Sigmoid colon (tissue), 6 donors: ENCODE measurements at regions not wholly inside any gene's neighbourhood (a gene's known extent, or its start where the extent isn't known, plus 50 kb on each side); places are given as distances from the start of the nearest gene placed in this dataset.

Experiments
- DNase-seq: peaks from one replicate; pipeline ENCODE4 v3.0.0-alpha.2; 2019
- H3K27ac ChIP-seq, 4 donors: fragments of 200-600 bp; sonication (generic); one replicate each; pipeline ENCODE4 v1.5.1; 2016 to 2019; ENCODE audit warnings: mild to moderate bottlenecking in 1 of 4
- H3K27me3 ChIP-seq, 3 donors: fragments of 200-600 bp; sonication (generic); one replicate each; pipeline ENCODE4 v1.5.1; 2019; ENCODE audit warnings: mild to moderate bottlenecking in 1 of 3
- H3K36me3 ChIP-seq, 4 donors: fragments of 200-600 bp; sonication (generic); one replicate each; pipeline ENCODE4 v1.5.1; 2016 to 2019
- H3K4me1 ChIP-seq, 4 donors: fragments of 200-600 bp; sonication (generic); one replicate each; pipeline ENCODE4 v1.5.1; 2017 to 2019
- H3K4me3 ChIP-seq, 4 donors: fragments of 200-600 bp; sonication (generic); one replicate each; pipeline ENCODE4 v1.5.1; 2017 to 2019; ENCODE audit warnings: mild to moderate bottlenecking in 2 of 4, moderate library complexity in 1 of 4
- H3K9me3 ChIP-seq, 4 donors: fragments of 200-600 bp in 3 of 4; sonication (generic) in 3 of 4; one replicate each; pipeline versions ENCODE4 v1.5.1 to v1.6.1; 2013 to 2019
- CTCF ChIP-seq, 4 experiments: fragments of 450-650 bp in 3 of 4; fragments of 200-600 bp in 1 of 4; IDR thresholded peaks; one replicate each; pipeline ENCODE4 v1.5.1; 2016 to 2019; ENCODE audit warnings: antibody characterized with exemption in 4 of 4, mild to moderate bottlenecking in 3 of 4, moderate library complexity in 2 of 4
- EP300 ChIP-seq, 4 donors: sonication (generic); formaldehyde crosslinking; IDR thresholded peaks; one replicate each; pipeline ENCODE4 v1.6.1; 2017; ENCODE audit warnings: antibody characterized with exemption in 4 of 4
- POLR2A ChIP-seq, 2 donors: fragments of 450-650 bp; IDR thresholded peaks; one replicate each; pipeline ENCODE4 v1.6.1; 2016; ENCODE audit warnings: antibody characterized with exemption in 2 of 2, mild to moderate bottlenecking in 2 of 2, moderate library complexity in 2 of 2
- POLR2AphosphoS5 ChIP-seq, 4 donors: sonication (generic); formaldehyde crosslinking; IDR thresholded peaks; one replicate each; pipeline ENCODE4 v1.6.1; 2017; ENCODE audit warnings: antibody characterized with exemption in 4 of 4
- WGBS, 2 donors: extraction: QIAGEN DNeasy Blood & Tissue Kit; methylation state at CpG; one replicate each; pipeline ENCODE4 v1.1.7; 2013; 5-methylcytosine and 5-hydroxymethylcytosine counted together
- intact Hi-C: fragments of 100-400 bp; cut with DNase I; formaldehyde crosslinking; loops from one replicate; pipeline ENCODE4 v1.15.1; 2023
- donor health status: healthy with polysubstance abuse.
- donor health status: healthy.

- Histone ChIP-seq H3K4me1 (no peaks in the 10 kb centered on the region), H3K36me3 (no peaks in the 10 kb centered on the region), H3K27ac (no peak overlapping the region), H3K4me3 (no peak overlapping the region), H3K9me3 (no peaks in the 10 kb centered on the region), H3K27me3 (no peaks in the 10 kb centered on the region)
- 80 to 92% methylated on average over 4 of the region's 4 CpGs for WGBS, 2 donors
- intact Hi-C loops, result no loop called here
- TF ChIP-seq EP300 (IDR thresholded peaks at IDR 0.05), result no peak
- no peak for TF ChIP-seq POLR2A (IDR thresholded peaks at IDR 0.05)
- no peak for TF ChIP-seq CTCF (IDR thresholded peaks at IDR 0.05)
- no peak for TF ChIP-seq POLR2AphosphoS5 (IDR thresholded peaks at IDR 0.05)
- DNase-seq, result no peak
These were observed 145.3 kb downstream of the SLC4A3 start for GRCh38 chr2:219772697-219773096.

- TF ChIP-seq POLR2A (IDR thresholded peaks at IDR 0.05), result no peak
- TF ChIP-seq POLR2AphosphoS5 (IDR thresholded peaks at IDR 0.05), result no peak
- no peak for TF ChIP-seq EP300 (IDR thresholded peaks at IDR 0.05)
- no peak for TF ChIP-seq CTCF (IDR thresholded peaks at IDR 0.05)
- DNase-seq, result no peak
- intact Hi-C loops, result no loop called here
These were observed 148.1 kb downstream of the SLC4A3 start for GRCh38 chr2:219775506-219775905.

GRCh38 chr2:219777388-219777787, 150.0 kb downstream of the SLC4A3 start:
- no peaks in the 10 kb centered on the region for H3K9me3 ChIP-seq
- no peaks in the 10 kb centered on the region for H3K27me3 ChIP-seq
- WGBS, 2 donors, result 52 to 77% methylated on average over 2 of the region's 2 CpGs
- no peak for TF ChIP-seq EP300 (IDR thresholded peaks at IDR 0.05)
- no peak for TF ChIP-seq CTCF (IDR thresholded peaks at IDR 0.05)
- no peak for TF ChIP-seq POLR2A (IDR thresholded peaks at IDR 0.05)
- TF ChIP-seq POLR2AphosphoS5 (IDR thresholded peaks at IDR 0.05), result no peak
- H3K4me1 ChIP-seq, result no peaks in the 10 kb centered on the region
- no peak for DNase-seq
- intact Hi-C loops, result no loop called here
- H3K27ac ChIP-seq, result no peak overlapping the region
- H3K36me3 ChIP-seq, result no peaks in the 10 kb centered on the region
- H3K4me3 ChIP-seq, result no peak overlapping the region

More at GRCh38 chr2:219775506-219775905, 148.1 kb downstream of the SLC4A3 start:
- Histone ChIP-seq H3K36me3 (no peaks in the 10 kb centered on the region), H3K9me3 (no peaks in the 10 kb centered on the region), H3K4me3 (no peak overlapping the region), H3K4me1 (no peaks in the 10 kb centered on the region), H3K27ac (no peak overlapping the region), H3K27me3 (no peaks in the 10 kb centered on the region)
- WGBS, 2 donors, result 80 to 90% methylated on average over 5 of the region's 5 CpGs

- intact Hi-C loops, result no loop called here
- DNase-seq, result no peak
- 71 to 85% methylated on average over 2 of the region's 2 CpGs for WGBS, 2 donors
These were observed 150.8 kb downstream of the SLC4A3 start for GRCh38 chr2:219778189-219778588.

More at GRCh38 chr2:219778189-219778588, 150.8 kb downstream of the SLC4A3 start:
- H3K27ac ChIP-seq, result no peak overlapping the region
- no peaks in the 10 kb centered on the region for H3K27me3 ChIP-seq
- no peaks in the 10 kb centered on the region for H3K9me3 ChIP-seq
- TF ChIP-seq POLR2AphosphoS5 (IDR thresholded peaks at IDR 0.05) (no peak), CTCF (IDR thresholded peaks at IDR 0.05) (no peak), POLR2A (IDR thresholded peaks at IDR 0.05) (no peak), EP300 (IDR thresholded peaks at IDR 0.05) (no peak)
- no peaks in the 10 kb centered on the region for H3K36me3 ChIP-seq
- H3K4me3 ChIP-seq, result no peak overlapping the region
- no peaks in the 10 kb centered on the region for H3K4me1 ChIP-seq
